ENCODE measurements at regions not wholly inside any gene's neighbourhood (a gene's known extent, or its start where the extent isn't known, plus 50 kb on each side); places are given as distances from the start of the nearest gene placed in this dataset.

- TF ChIP-seq, protein P1, sequence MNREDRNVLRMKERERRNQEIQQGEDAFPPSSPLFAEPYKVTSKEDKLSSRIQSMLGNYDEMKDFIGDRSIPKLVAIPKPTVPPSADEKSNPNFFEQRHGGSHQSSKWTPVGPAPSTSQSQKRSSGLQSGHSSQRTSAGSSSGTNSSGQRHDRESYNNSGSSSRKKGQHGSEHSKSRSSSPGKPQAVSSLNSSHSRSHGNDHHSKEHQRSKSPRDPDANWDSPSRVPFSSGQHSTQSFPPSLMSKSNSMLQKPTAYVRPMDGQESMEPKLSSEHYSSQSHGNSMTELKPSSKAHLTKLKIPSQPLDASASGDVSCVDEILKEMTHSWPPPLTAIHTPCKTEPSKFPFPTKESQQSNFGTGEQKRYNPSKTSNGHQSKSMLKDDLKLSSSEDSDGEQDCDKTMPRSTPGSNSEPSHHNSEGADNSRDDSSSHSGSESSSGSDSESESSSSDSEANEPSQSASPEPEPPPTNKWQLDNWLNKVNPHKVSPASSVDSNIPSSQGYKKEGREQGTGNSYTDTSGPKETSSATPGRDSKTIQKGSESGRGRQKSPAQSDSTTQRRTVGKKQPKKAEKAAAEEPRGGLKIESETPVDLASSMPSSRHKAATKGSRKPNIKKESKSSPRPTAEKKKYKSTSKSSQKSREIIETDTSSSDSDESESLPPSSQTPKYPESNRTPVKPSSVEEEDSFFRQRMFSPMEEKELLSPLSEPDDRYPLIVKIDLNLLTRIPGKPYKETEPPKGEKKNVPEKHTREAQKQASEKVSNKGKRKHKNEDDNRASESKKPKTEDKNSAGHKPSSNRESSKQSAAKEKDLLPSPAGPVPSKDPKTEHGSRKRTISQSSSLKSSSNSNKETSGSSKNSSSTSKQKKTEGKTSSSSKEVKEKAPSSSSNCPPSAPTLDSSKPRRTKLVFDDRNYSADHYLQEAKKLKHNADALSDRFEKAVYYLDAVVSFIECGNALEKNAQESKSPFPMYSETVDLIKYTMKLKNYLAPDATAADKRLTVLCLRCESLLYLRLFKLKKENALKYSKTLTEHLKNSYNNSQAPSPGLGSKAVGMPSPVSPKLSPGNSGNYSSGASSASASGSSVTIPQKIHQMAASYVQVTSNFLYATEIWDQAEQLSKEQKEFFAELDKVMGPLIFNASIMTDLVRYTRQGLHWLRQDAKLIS (CRISPR knock-in tag; IDR thresholded peaks at IDR 0.05), result no peak
- no peak for TF ChIP-seq ZBTB12 (CRISPR knock-in tag; IDR thresholded peaks at IDR 0.05)
- no peak for TF ChIP-seq TCF15 (CRISPR knock-in tag; IDR thresholded peaks at IDR 0.05)
- TF ChIP-seq, protein P2, sequence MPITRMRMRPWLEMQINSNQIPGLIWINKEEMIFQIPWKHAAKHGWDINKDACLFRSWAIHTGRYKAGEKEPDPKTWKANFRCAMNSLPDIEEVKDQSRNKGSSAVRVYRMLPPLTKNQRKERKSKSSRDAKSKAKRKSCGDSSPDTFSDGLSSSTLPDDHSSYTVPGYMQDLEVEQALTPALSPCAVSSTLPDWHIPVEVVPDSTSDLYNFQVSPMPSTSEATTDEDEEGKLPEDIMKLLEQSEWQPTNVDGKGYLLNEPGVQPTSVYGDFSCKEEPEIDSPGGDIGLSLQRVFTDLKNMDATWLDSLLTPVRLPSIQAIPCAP (CRISPR knock-in tag; IDR thresholded peaks at IDR 0.05; ENCODE audit: borderline replicate concordance), result no peak
- TF ChIP-seq PRDM10 (IDR thresholded peaks at IDR 0.05; ENCODE audit: partially characterized antibody), result no peak
- TF ChIP-seq ETS2 (tag; IDR thresholded peaks at IDR 0.05; ENCODE audit: borderline replicate concordance, poor library complexity, severe bottlenecking), result no peak
- TF ChIP-seq KLF13 (tag; IDR thresholded peaks at IDR 0.05; ENCODE audit: borderline replicate concordance, low read depth), result no peak
- TF ChIP-seq JUNB (CRISPR knock-in tag; conservative IDR thresholded peaks at IDR 0.05), result no peak
- TF ChIP-seq HSF4 (CRISPR knock-in tag; IDR thresholded peaks at IDR 0.05; ENCODE audit: borderline replicate concordance), result no peak
- TF ChIP-seq, protein P3, sequence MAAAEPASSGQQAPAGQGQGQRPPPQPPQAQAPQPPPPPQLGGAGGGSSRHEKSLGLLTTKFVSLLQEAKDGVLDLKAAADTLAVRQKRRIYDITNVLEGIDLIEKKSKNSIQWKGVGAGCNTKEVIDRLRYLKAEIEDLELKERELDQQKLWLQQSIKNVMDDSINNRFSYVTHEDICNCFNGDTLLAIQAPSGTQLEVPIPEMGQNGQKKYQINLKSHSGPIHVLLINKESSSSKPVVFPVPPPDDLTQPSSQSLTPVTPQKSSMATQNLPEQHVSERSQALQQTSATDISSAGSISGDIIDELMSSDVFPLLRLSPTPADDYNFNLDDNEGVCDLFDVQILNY (CRISPR knock-in tag; IDR thresholded peaks at IDR 0.05), result no peak
- no peak for TF ChIP-seq NFE2 (IDR thresholded peaks at IDR 0.05; ENCODE audit: low read depth)
- no peak for TF ChIP-seq POLR3A (IDR thresholded peaks at IDR 0.05; ENCODE audit: borderline replicate concordance, extremely low read depth, insufficient read depth, insufficient read length)
These were observed 137.6 kb downstream of the AKAP11 start (continued) for GRCh38 chr13:42409551-42409950.

Data from K562 (cell line).